ENCODE measurements at regions not wholly inside any gene's neighbourhood (a gene's known extent, or its start where the extent isn't known, plus 50 kb on each side); places are given as distances from the start of the nearest gene placed in this dataset.
"Not testable (repeated sequence)": the region's sequence is repeated elsewhere in the genome, so short reads cannot be mapped to it uniquely, and the experiment has no call there.

- no peaks in the 10 kb centered on the region for H3K27me3 Mint-ChIP-seq (ENCODE audit: unreplicated experiment)
- TF ChIP-seq CTCF (IDR thresholded peaks at IDR 0.05; ENCODE audit: unreplicated experiment) = no peak
- no peak overlapping the region for H3K4me3 Mint-ChIP-seq (ENCODE audit: unreplicated experiment)
- no peaks in the 10 kb centered on the region for H3K9me3 Mint-ChIP-seq (ENCODE audit: unreplicated experiment)
- H3K4me1 Mint-ChIP-seq (ENCODE audit: unreplicated experiment) = no peaks in the 10 kb centered on the region
- H3K36me3 Mint-ChIP-seq (ENCODE audit: low read depth, unreplicated experiment) = no peaks in the 10 kb centered on the region
- H3K27ac Mint-ChIP-seq (ENCODE audit: unreplicated experiment) = no peak overlapping the region
- DNase-seq (ENCODE audit: low spot score) = no peak
These were observed 312.3 kb downstream of the SV2B start for GRCh38 chr15:91412138-91412928.

- Mint-ChIP-seq H3K4me3 (ENCODE audit: unreplicated experiment) (no peak overlapping the region), H3K27ac (ENCODE audit: unreplicated experiment) (no peak overlapping the region), H3K4me1 (ENCODE audit: unreplicated experiment) (no peaks in the 10 kb centered on the region), H3K27me3 (ENCODE audit: unreplicated experiment) (no peaks in the 10 kb centered on the region), H3K9me3 (ENCODE audit: unreplicated experiment) (no peaks in the 10 kb centered on the region), H3K36me3 (ENCODE audit: low read depth, unreplicated experiment) (no peaks in the 10 kb centered on the region)
- DNase-seq (ENCODE audit: low spot score) = no peak
- no peak for TF ChIP-seq CTCF (IDR thresholded peaks at IDR 0.05; ENCODE audit: unreplicated experiment)
These were observed 313.1 kb downstream of the SV2B start for GRCh38 chr15:91413142-91413541.

- no peak for TF ChIP-seq CTCF (IDR thresholded peaks at IDR 0.05; ENCODE audit: unreplicated experiment)
- DNase-seq (ENCODE audit: low spot score) = no peak
- Mint-ChIP-seq H3K4me3 (ENCODE audit: unreplicated experiment) (no peak overlapping the region), H3K27ac (ENCODE audit: unreplicated experiment) (no peak overlapping the region), H3K9me3 (ENCODE audit: unreplicated experiment) (no peaks in the 10 kb centered on the region), H3K27me3 (ENCODE audit: unreplicated experiment) (no peaks in the 10 kb centered on the region), H3K36me3 (ENCODE audit: low read depth, unreplicated experiment) (no peaks in the 10 kb centered on the region), H3K4me1 (ENCODE audit: unreplicated experiment) (no peaks in the 10 kb centered on the region)
These were observed 314.1 kb downstream of the SV2B start for GRCh38 chr15:91414124-91414523.

- H3K27ac Mint-ChIP-seq (ENCODE audit: unreplicated experiment); H3K36me3 Mint-ChIP-seq (ENCODE audit: low read depth, unreplicated experiment); H3K27me3 Mint-ChIP-seq (ENCODE audit: unreplicated experiment); H3K9me3 Mint-ChIP-seq (ENCODE audit: unreplicated experiment); H3K4me1 Mint-ChIP-seq (ENCODE audit: unreplicated experiment); H3K4me3 Mint-ChIP-seq (ENCODE audit: unreplicated experiment); DNase-seq (ENCODE audit: low spot score): not testable (repeated sequence)
These were observed 315.2 kb downstream of the SV2B start for GRCh38 chr15:91415258-91415657.

GRCh38 chr15:91420689-91421088 is 320.6 kb downstream of the SV2B start:
- Mint-ChIP-seq H3K27ac (ENCODE audit: unreplicated experiment) (no peak overlapping the region), H3K4me1 (ENCODE audit: unreplicated experiment) (no peaks in the 10 kb centered on the region), H3K36me3 (ENCODE audit: low read depth, unreplicated experiment) (no peaks in the 10 kb centered on the region), H3K4me3 (ENCODE audit: unreplicated experiment) (no peak overlapping the region), H3K27me3 (ENCODE audit: unreplicated experiment) (peaks cover 2% of the 10 kb centered on the region), H3K9me3 (ENCODE audit: unreplicated experiment) (no peaks in the 10 kb centered on the region)
- no peak for TF ChIP-seq CTCF (IDR thresholded peaks at IDR 0.05; ENCODE audit: unreplicated experiment)
- no peak for DNase-seq (ENCODE audit: low spot score)
